ENCODE measurements at regions not wholly inside any gene's neighbourhood (a gene's known extent, or its start where the extent isn't known, plus 50 kb on each side); places are given as distances from the start of the nearest gene placed in this dataset.

DNA sequence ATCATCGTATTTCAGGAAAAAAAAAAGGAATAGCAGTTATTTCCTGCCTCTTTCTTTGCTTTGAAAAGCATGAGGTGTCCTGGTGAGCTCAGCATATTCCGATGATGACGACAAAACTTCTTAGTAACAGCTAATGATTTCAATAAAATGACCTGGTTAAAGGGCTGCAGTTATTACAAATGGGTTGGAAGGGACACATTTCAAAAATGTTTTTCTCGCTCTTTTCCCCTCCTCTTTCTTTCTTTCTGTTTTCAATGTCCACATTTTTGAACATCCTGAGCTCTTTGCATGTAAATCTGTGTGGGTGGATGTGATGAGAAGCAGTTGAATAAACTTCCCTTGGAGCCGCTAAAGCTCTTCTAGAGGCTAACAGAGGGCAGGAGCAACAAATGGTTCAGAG is 186.8 kb upstream of the SLC27A6 start:
- TF ChIP-seq POLR2A (IDR thresholded peaks at IDR 0.05): no peak
- TF ChIP-seq CTCF (IDR thresholded peaks at IDR 0.05): no peak
- DNase-seq: no peak
- H3K4me3 ChIP-seq: no peak overlapping the region
- WGBS, 2 donors: 47 to 59% methylated on average over 5 of the region's 5 CpGs
- intact Hi-C loops (cut with DNase I; ENCODE audit: low total_unique reads): no loop called here
- no peaks in the 10 kb centered on the region for H3K4me1 ChIP-seq
- no peaks in the 10 kb centered on the region for H3K27me3 ChIP-seq
- no peak overlapping the region for H3K27ac ChIP-seq
- H3K36me3 ChIP-seq (ENCODE audit: low read depth, missing control alignments): no peaks in the 10 kb centered on the region
- H3K9me3 ChIP-seq: no peaks in the 10 kb centered on the region

- DNase-seq: peak; percentile 60
- Histone ChIP-seq H3K4me3 (no peak overlapping the region), H3K4me1 (no peaks in the 10 kb centered on the region), H3K27me3 (no peaks in the 10 kb centered on the region), H3K27ac (no peak overlapping the region), H3K36me3 (ENCODE audit: low read depth, missing control alignments) (no peaks in the 10 kb centered on the region), H3K9me3 (no peaks in the 10 kb centered on the region)
- WGBS, 2 donors: 42 to 51% methylated on average over 4 of the region's 4 CpGs
- intact Hi-C loops (cut with DNase I; ENCODE audit: low total_unique reads): no loop called here
- TF ChIP-seq CTCF (IDR thresholded peaks at IDR 0.05): no peak
- TF ChIP-seq POLR2A (IDR thresholded peaks at IDR 0.05): no peak
Measured at GRCh38 chr5:128782446-128782845, 182.8 kb upstream of the SLC27A6 start.

- Histone ChIP-seq H3K36me3 (ENCODE audit: low read depth, missing control alignments) (no peaks in the 10 kb centered on the region), H3K9me3 (no peaks in the 10 kb centered on the region), H3K27ac (no peak overlapping the region), H3K4me3 (no peak overlapping the region), H3K27me3 (no peaks in the 10 kb centered on the region), H3K4me1 (no peaks in the 10 kb centered on the region)
- DNase-seq: no peak
- 95 to 100% methylated on average over 1 of the region's 1 CpG for WGBS, 2 donors
- TF ChIP-seq CTCF (IDR thresholded peaks at IDR 0.05): no peak
- TF ChIP-seq POLR2A (IDR thresholded peaks at IDR 0.05): no peak
- intact Hi-C loops (cut with DNase I; ENCODE audit: low total_unique reads): no loop called here
Measured at GRCh38 chr5:128784726-128785125, 180.6 kb upstream of the SLC27A6 start.

GRCh38 chr5:128791312-128791711 is 174.0 kb upstream of the SLC27A6 start:
- no peaks in the 10 kb centered on the region for H3K9me3 ChIP-seq
- no peaks in the 10 kb centered on the region for H3K27me3 ChIP-seq
- H3K36me3 ChIP-seq (ENCODE audit: low read depth, missing control alignments): no peaks in the 10 kb centered on the region
- DNase-seq: no peak
- no peaks in the 10 kb centered on the region for H3K4me1 ChIP-seq
- intact Hi-C loops (cut with DNase I; ENCODE audit: low total_unique reads): no loop called here
- H3K27ac ChIP-seq: no peak overlapping the region
- WGBS, 2 donors: 86 to 100% methylated on average over 1 of the region's 1 CpG
- no peak overlapping the region for H3K4me3 ChIP-seq
- no peak for TF ChIP-seq POLR2A (IDR thresholded peaks at IDR 0.05)
- TF ChIP-seq CTCF (IDR thresholded peaks at IDR 0.05): no peak

DNA sequence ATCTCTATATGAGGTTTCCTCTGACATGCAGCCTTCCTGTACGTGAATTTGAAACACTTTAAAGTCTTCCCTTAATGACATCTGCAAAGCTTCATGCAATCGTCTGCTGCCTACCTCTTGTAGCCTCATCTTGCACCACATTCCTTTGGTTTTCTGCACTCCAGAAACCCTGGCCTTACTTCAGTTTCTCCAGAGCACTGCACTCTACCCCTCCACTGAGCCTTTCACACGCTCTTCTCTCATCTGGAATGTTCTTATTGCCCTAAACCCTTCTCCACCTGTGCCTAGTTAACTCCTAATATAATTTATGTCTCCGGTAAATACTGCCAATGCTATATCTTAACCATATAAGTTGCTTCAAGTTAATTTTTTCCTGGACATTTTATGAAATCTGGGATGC is 168.8 kb upstream of the SLC27A6 start:
- no peaks in the 10 kb centered on the region for H3K4me1 ChIP-seq
- H3K9me3 ChIP-seq: no peaks in the 10 kb centered on the region
- H3K27ac ChIP-seq: no peak overlapping the region
- intact Hi-C loops (cut with DNase I; ENCODE audit: low total_unique reads): no loop called here
- no peak overlapping the region for H3K4me3 ChIP-seq
- 73% methylated on average over 4 of the region's 4 CpGs for WGBS, 2 donors
- H3K27me3 ChIP-seq: no peaks in the 10 kb centered on the region
- no peak for TF ChIP-seq CTCF (IDR thresholded peaks at IDR 0.05)
- TF ChIP-seq POLR2A (IDR thresholded peaks at IDR 0.05): no peak
- no peaks in the 10 kb centered on the region for H3K36me3 ChIP-seq (ENCODE audit: low read depth, missing control alignments)
- no peak for DNase-seq

Data from testis (tissue), 2 donors.